RWPE1 (cell line): ENCODE measurements at regions not wholly inside any gene's neighbourhood (a gene's known extent, or its start where the extent isn't known, plus 50 kb on each side); places are given as distances from the start of the nearest gene placed in this dataset.
"Not testable (repeated sequence)": the region's sequence is repeated elsewhere in the genome, so short reads cannot be mapped to it uniquely, and the experiment has no call there.

Experiments
- CTCF ChIA-PET: fragments of 350-600 bp; sonication (Branson Sonifier 250); formaldehyde crosslinking; extraction: SDS; loops from one replicate; lab custom pipeline; 2021; lab: Yijun Ruan, JAX
- POLR2A ChIA-PET: fragments of 400-600 bp; formaldehyde crosslinking; extraction: SDS; loops from one replicate; lab custom pipeline; 2020; ENCODE audit warnings: antibody characterized with exemption; ENCODE audit not compliant: low non-redundant PET; lab: Yijun Ruan, JAX
- DNase-seq: peaks from one replicate; pipeline ENCODE4 v3.0.0; 2012; ENCODE audit warnings: low spot score
- H3K27ac ChIP-seq: fragments of 450-650 bp; 2 replicates; pipeline ENCODE4 v1.5.1; 2017
- TF ChIP-seq, protein P1 (sequence below): fragments of 450-650 bp; conservative IDR thresholded peaks from 2 replicates; pipeline ENCODE4 v1.5.1; 2017; ENCODE audit warnings: low read depth, mild to moderate bottlenecking

DNA sequence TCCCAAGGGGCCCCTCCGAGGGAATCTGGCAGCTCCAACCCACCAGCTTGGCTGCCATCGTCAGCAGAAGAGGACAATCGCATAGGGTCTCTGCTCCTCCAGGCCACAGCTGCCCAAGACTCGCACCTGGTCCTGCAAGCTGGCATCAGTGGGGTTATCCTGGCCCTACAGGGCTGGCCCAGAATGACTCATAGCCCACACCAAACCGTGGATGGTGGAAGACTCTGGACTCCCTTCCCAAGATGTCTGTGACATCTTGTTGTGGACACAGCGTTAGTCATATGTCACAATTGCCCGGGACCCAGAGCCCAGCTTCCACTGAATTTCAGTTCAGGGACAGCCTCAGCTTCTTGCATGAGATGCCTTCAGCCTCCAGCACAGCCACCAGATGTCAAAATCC, 91.5 kb upstream of the CUX1 start:
- ChIA-PET POLR2A (no interaction called here), CTCF (no interaction called here)
- DNase-seq, result no peak
- TF ChIP-seq, protein P1, sequence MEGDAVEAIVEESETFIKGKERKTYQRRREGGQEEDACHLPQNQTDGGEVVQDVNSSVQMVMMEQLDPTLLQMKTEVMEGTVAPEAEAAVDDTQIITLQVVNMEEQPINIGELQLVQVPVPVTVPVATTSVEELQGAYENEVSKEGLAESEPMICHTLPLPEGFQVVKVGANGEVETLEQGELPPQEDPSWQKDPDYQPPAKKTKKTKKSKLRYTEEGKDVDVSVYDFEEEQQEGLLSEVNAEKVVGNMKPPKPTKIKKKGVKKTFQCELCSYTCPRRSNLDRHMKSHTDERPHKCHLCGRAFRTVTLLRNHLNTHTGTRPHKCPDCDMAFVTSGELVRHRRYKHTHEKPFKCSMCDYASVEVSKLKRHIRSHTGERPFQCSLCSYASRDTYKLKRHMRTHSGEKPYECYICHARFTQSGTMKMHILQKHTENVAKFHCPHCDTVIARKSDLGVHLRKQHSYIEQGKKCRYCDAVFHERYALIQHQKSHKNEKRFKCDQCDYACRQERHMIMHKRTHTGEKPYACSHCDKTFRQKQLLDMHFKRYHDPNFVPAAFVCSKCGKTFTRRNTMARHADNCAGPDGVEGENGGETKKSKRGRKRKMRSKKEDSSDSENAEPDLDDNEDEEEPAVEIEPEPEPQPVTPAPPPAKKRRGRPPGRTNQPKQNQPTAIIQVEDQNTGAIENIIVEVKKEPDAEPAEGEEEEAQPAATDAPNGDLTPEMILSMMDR, result no peak
- no peak overlapping the region for H3K27ac ChIP-seq

DNA sequence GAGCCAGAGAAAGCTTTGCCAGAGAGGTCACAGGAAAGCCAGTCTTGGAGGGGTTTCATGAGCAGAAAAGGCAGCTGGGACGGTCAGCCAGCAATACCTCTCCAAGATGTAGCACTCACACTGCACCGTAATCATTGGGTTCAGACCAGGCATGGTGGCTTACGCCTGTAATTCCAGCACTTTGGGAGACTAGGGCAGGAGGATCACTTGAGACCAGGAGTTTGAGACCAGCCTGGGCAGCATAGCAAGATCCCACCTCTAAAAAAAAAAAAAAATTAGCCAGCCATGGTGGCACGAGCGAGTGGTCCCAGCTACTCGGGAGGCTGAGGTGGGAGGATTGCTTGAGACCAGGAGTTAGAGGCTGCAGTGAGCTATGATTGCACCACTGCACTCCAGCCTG, 90.2 kb upstream of the CUX1 start:
- no peak overlapping the region for H3K27ac ChIP-seq
- TF ChIP-seq, protein P1, result no peak
- ChIA-PET POLR2A (no interaction called here), CTCF (interaction anchor here (0.6 kb wide), 1 partner anchor 25 kb away, joined by 3 read pairs; no protein-coding TSS in a partner anchor)
- no peak for DNase-seq

DNA sequence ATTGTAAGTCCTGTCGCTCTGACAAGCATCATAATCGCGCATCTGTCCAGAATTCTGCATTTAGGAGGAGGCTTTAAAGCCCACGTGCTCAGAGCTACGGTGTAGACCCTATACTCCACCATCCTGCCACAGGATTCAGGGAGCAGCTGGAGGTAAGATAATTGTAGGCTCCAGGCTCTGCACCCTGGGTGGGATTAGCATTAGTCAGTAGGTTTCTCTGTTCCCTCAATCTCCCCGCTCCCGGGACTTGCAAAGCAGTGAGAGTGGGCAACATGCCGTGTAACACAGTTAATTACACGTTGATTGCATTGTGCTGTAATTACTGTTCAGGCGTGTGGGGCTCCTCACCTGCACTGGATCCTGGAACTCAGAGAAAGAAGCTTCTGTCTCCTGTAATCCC, 89.3 kb upstream of the CUX1 start:
- H3K27ac ChIP-seq, result no peak overlapping the region
- no peak for DNase-seq

DNA sequence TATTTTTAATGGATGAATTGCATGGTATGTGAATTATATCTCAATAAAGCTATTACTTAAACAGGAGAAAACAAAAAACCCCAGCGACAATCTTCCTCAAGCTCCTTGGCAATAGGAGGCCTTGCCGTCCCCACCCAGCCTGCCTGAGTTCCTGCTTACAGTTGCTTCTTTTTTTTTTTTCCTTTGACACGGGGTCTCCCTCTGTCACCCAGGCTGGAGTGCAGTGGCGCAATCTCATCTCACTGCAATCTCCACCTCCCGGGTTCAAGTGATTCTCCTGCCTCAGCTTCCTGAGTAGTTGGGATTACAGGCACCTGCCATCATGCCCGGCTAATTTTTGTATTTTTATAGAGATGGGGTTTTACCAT, 88.6 kb upstream of the CUX1 start:
- DNase-seq, CTCF ChIA-PET, POLR2A ChIA-PET: not testable (repeated sequence)
- H3K27ac ChIP-seq, result peak overlapping the region; percentile 17

More for the DNA sequence above, 89.3 kb upstream of the CUX1 start:
- CTCF ChIA-PET, result no interaction called here
- POLR2A ChIA-PET, result no interaction called here
- TF ChIP-seq, protein P1, result no peak

DNA sequence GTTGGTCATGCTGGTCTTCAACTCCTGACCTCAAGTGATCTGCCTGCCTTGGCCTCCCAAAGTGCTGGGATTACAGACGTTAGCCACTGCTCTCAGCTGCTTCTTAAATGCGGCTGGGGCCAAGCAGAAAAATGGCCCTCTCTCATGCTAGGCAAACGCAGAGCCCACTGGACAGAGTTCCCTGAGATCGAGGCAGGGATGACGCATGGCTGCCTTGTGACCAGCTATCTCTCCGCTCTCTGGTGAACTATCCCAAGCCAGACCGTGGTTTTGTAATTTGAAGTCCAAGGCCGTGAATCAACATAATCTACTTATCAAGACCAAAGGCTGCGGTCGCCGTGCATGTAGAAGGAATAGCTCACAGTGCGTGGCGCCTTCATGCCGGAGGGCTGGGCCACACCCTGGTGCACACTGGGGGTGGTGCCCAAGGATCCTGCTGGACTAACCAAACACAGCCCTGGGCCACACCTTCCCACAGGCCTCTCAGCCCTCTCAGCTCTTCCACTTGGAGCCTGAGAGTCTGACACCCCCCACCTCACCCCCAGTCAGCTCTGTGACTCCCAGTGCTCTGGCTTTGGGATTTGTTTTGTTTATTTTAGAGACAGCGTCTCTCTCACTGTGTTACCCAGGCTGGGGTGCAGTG, 88.1 kb upstream of the CUX1 start:
- DNase-seq, result no peak
- TF ChIP-seq, protein P1, result no peak
- CTCF ChIA-PET, result interaction anchor here (0.6 to 0.8 kb wide), 2 partner anchors 14 to 30 kb away, joined by 3 read pairs; no protein-coding TSS in a partner anchor
- POLR2A ChIA-PET, result no interaction called here
- peak overlapping the region; percentile 17 for H3K27ac ChIP-seq

DNA sequence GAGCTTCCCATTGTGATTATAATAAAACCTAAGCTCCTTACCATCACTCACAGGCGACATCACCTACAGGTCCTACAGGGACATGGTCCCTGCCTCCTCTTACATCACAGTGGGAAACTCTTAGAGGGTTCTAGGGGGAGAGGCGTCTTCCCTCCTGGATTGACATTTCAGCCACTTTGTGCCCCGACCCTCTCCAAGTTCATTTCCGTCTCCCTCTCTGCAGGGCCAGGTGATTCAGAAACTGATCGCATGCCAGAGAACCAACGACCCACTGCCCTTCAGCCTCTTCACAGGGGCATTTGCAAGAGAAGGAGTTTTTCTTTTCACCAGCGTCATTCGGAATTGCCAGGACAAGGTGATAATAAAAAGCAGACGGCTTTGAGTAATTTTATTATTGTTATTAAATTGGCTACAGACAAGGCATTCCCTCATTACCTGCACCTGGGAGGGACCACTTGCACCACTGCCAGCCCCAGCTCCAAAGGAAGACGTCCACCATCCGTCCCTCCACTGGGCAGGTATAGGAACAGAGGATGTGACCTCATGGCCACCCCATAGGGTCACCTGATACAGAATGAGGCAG, 85.8 kb upstream of the CUX1 start:
- ChIA-PET POLR2A (no interaction called here), CTCF (interaction anchor here (1.0 to 3.7 kb wide), 2 partner anchors 12 kb away, joined by 4 to 13 read pairs; no protein-coding TSS in a partner anchor)
- TF ChIP-seq, protein P1, result no peak
- no peak for DNase-seq
- H3K27ac ChIP-seq, result no peak overlapping the region
